Neuronal stem cell (in vitro differentiated cells): ENCODE measurements at regions not wholly inside any gene's neighbourhood (a gene's known extent, or its start where the extent isn't known, plus 50 kb on each side); places are given as distances from the start of the nearest gene placed in this dataset.

Experiments used
- DNase-seq: peaks from one replicate; pipeline ENCODE4 v3.0.0-alpha.2; 2013; ENCODE audit warnings: low spot score
- H2AFZ ChIP-seq: one replicate; pipeline ENCODE4 v1.6.1; 2013; ENCODE audit warnings: mild to moderate bottlenecking, low read length, inconsistent platforms
- H2AK5ac ChIP-seq: 2 replicates; pipeline ENCODE4 v1.6.1; 2013; ENCODE audit warnings: low read depth, mild to moderate bottlenecking, inconsistent platforms, low read length, moderate library complexity, mixed read lengths
- H2BK120ac ChIP-seq: 2 replicates; pipeline ENCODE4 v1.6.1; 2013; ENCODE audit warnings: low read depth, mild to moderate bottlenecking, inconsistent platforms, low read length, moderate library complexity, mixed read lengths
- H2BK12ac ChIP-seq: one replicate; pipeline ENCODE4 v1.6.1; 2013; ENCODE audit warnings: low read length, inconsistent platforms
- H2BK15ac ChIP-seq: 2 replicates; pipeline ENCODE4 v1.6.1; 2013; ENCODE audit warnings: mild to moderate bottlenecking, low read length, inconsistent platforms, mixed read lengths
- H2BK5ac ChIP-seq: one replicate; pipeline ENCODE4 v1.6.1; 2013; ENCODE audit warnings: inconsistent platforms, mild to moderate bottlenecking, low read length, moderate library complexity
- H3K14ac ChIP-seq: one replicate; pipeline ENCODE4 v1.6.1; 2013; ENCODE audit warnings: low read length, inconsistent platforms
- H3K18ac ChIP-seq: 2 replicates; pipeline ENCODE4 v1.6.1; 2013; ENCODE audit warnings: low read length, inconsistent platforms
- H3K23ac ChIP-seq: 2 replicates; pipeline ENCODE4 v1.6.1; 2013; ENCODE audit warnings: low read depth, mild to moderate bottlenecking, mixed read lengths, low read length, inconsistent platforms; ENCODE audit not compliant: poor library complexity
- H3K27ac ChIP-seq: replicated peaks from 3 replicates; pipeline ENCODE4 v1.5.1; 2013; ENCODE audit warnings: low read length, inconsistent platforms
- H3K27me3 ChIP-seq, 3 experiments: 2 replicates each; pipeline ENCODE4 v1.6.1; 2013; ENCODE audit warnings: low read length in 3 of 3, mild to moderate bottlenecking in 2 of 3, inconsistent platforms in 1 of 3, low read depth in 1 of 3, mixed read lengths in 1 of 3, moderate library complexity in 1 of 3; ENCODE audit not compliant: control insufficient read depth in 3 of 3, insufficient read depth in 3 of 3
- H3K36me3 ChIP-seq, 2 donors: replicated peaks in 1 of 2; 2 replicates each; pipeline ENCODE4 v1.6.1; 2013; ENCODE audit warnings: low read length in 2 of 2; ENCODE audit not compliant: control insufficient read depth in 2 of 2, insufficient read depth in 2 of 2
- H3K4ac ChIP-seq: 2 replicates; pipeline ENCODE4 v1.6.1; 2013; ENCODE audit warnings: inconsistent platforms, mild to moderate bottlenecking, low read length, moderate library complexity
- H3K4me1 ChIP-seq, 2 donors: 1 replicate in 1 of 2; 2 replicates in 1 of 2; pipeline ENCODE4 v1.6.1; 2013; ENCODE audit warnings: low read length in 2 of 2, low read depth in 1 of 2; ENCODE audit not compliant: control insufficient read depth in 2 of 2, insufficient read depth in 1 of 2
- H3K4me2 ChIP-seq: one replicate; pipeline ENCODE4 v1.6.1; 2013; ENCODE audit warnings: mild to moderate bottlenecking, low read length, inconsistent platforms; ENCODE audit not compliant: insufficient read depth, poor library complexity, severe bottlenecking
- H3K4me3 ChIP-seq, 2 donors: 2 replicates each; pipeline ENCODE4 v1.5.1; 2013; ENCODE audit warnings: low read length in 2 of 2, mild to moderate bottlenecking in 2 of 2, inconsistent platforms in 1 of 2, moderate library complexity in 1 of 2
- H3K79me1 ChIP-seq: one replicate; pipeline ENCODE4 v1.6.1; 2013; ENCODE audit warnings: low read depth, mild to moderate bottlenecking, inconsistent platforms, low read length, moderate library complexity
- H3K9ac ChIP-seq: one replicate; pipeline ENCODE4 v1.6.1; 2013; ENCODE audit warnings: mild to moderate bottlenecking, low read depth, low read length, inconsistent platforms; ENCODE audit not compliant: poor library complexity
- H3K9me3 ChIP-seq, 2 donors: replicated peaks in 1 of 2; 2 replicates each; pipeline versions ENCODE3 to v1.6.1; 2013; ENCODE audit warnings: low read length in 2 of 2, mild to moderate bottlenecking in 2 of 2, inconsistent platforms in 1 of 2, low read depth in 1 of 2, mixed read lengths in 1 of 2, moderate library complexity in 1 of 2; ENCODE audit not compliant: control insufficient read depth in 2 of 2, insufficient read depth in 1 of 2
- H4K8ac ChIP-seq: one replicate; pipeline ENCODE4 v1.6.1; 2013; ENCODE audit warnings: low read depth, mild to moderate bottlenecking, inconsistent platforms, low read length, moderate library complexity
- H4K91ac ChIP-seq: one replicate; pipeline ENCODE4 v1.6.1; 2013; ENCODE audit warnings: low read length, low read depth, mild to moderate bottlenecking, inconsistent platforms; ENCODE audit not compliant: poor library complexity
- WGBS, 2 donors: extraction: QIAGEN DNeasy Blood & Tissue Kit; methylation state at CpG; one replicate each; pipeline ENCODE4 v1.1.7; 2013; ENCODE audit warnings: missing lambda C conversion rate in 2 of 2, mixed read lengths in 1 of 2; ENCODE audit not compliant: insufficient read length in 2 of 2, insufficient replicate concordance in 1 of 2; ENCODE audit errors: extremely low coverage in 2 of 2; 5-methylcytosine and 5-hydroxymethylcytosine counted together

DNA sequence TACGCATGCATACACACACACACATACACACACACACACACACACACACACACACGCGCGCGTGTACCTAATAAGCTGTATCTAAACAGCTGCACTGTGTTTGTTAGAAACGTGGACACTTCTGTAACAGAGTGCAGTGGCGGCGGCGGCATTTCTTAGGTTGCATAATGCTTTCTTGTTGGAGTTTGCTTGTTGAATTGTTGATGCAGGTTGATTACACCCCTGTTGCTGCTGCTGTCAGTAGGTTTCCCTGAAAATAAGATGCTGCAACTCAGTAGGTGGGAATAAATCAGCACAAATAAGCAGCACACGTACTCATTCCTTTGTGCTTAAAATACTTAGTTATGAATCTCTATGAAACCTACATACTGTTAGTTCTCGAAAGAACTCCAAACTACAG lies 479.2 kb downstream of the LIG4 start:
- no peak overlapping the region for H4K91ac ChIP-seq
- no peak overlapping the region for H3K9ac ChIP-seq
- H3K27me3 ChIP-seq, result no peaks in the 10 kb centered on the region
- H3K4me3 ChIP-seq, result no peak overlapping the region
- H3K18ac ChIP-seq, result no peak overlapping the region
- no peak overlapping the region for H4K8ac ChIP-seq
- no peak overlapping the region for H2BK15ac ChIP-seq
- no peak overlapping the region for H2AFZ ChIP-seq
- no peak for DNase-seq
- no peak overlapping the region for H2BK5ac ChIP-seq
- no peak overlapping the region for H2BK12ac ChIP-seq
- no CpG with 5 or more reads among the region's 11 CpGs for WGBS, 2 donors
- H3K36me3 ChIP-seq, result no peaks in the 10 kb centered on the region
- no peak overlapping the region for H3K4me2 ChIP-seq
- no peaks in the 10 kb centered on the region for H3K9me3 ChIP-seq
- no peaks in the 10 kb centered on the region for H3K4me1 ChIP-seq
- no peak overlapping the region for H2BK120ac ChIP-seq
- no peak overlapping the region for H2AK5ac ChIP-seq
- no peak overlapping the region for H3K27ac ChIP-seq
- H3K14ac ChIP-seq, result no peak overlapping the region
- no peak overlapping the region for H3K23ac ChIP-seq
- H3K4ac ChIP-seq, result no peak overlapping the region
- no peaks in the 10 kb centered on the region for H3K79me1 ChIP-seq

DNA sequence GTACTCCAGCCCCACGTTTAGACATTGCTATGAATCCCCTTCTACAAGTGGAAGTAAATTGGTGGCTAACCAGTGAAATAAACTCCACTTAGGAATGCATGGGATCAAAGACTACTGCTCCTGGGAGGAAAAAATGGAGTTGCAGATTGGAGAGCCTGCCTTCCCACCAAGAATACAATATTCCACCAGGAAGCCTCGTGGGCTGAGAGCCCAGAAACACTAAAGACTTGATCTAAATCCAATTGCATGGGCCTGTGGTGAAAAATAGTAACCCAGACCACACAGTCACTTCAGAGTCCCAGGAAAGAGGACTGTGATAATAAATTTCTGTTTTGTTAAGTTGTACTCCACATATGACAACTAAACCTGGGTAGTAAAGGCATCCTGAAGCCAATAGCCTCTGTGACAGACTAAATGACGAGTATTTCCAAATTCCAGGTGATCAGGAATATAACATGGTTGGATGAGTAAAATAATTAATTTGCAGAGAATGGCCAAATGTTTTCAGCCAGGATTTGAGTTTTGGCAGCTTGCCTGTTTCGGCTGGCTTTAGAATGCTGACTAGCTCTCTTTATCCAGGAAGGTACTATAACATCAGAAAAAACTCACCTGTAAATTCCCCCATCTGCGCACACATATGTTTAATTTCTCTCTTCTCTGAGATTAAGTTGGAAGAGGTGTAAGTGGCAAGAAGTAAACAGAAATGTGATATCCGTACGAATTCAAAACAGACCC lies 480.3 kb downstream of the LIG4 start:
- H2BK5ac ChIP-seq, result no peak overlapping the region
- WGBS, 2 donors, result no CpG with 5 or more reads among the region's 7 CpGs

GRCh38 chr13:107733276-107733675 lies 482.1 kb downstream of the LIG4 start:
- H4K8ac ChIP-seq, result no peak overlapping the region
- no peak for DNase-seq
- no peak overlapping the region for H2BK120ac ChIP-seq
- no peak overlapping the region for H3K4ac ChIP-seq
- no peak overlapping the region for H2AK5ac ChIP-seq
- H3K4me3 ChIP-seq, result no peak overlapping the region
- H3K18ac ChIP-seq, result no peak overlapping the region
- no peak overlapping the region for H3K9ac ChIP-seq
- H2AFZ ChIP-seq, result no peak overlapping the region
- no peak overlapping the region for H3K4me2 ChIP-seq
- no peaks in the 10 kb centered on the region for H3K27me3 ChIP-seq
- H3K14ac ChIP-seq, result no peak overlapping the region
- no peak overlapping the region for H4K91ac ChIP-seq
- no peak overlapping the region for H3K23ac ChIP-seq
- no peaks in the 10 kb centered on the region for H3K79me1 ChIP-seq
- H2BK12ac ChIP-seq, result no peak overlapping the region
- no peaks in the 10 kb centered on the region for H3K36me3 ChIP-seq
- no peaks in the 10 kb centered on the region for H3K9me3 ChIP-seq
- H3K27ac ChIP-seq, result no peak overlapping the region
- H3K4me1 ChIP-seq, result no peaks in the 10 kb centered on the region
- no peak overlapping the region for H2BK5ac ChIP-seq
- H2BK15ac ChIP-seq, result no peak overlapping the region

More for the DNA sequence above, 480.3 kb downstream of the LIG4 start:
- Histone ChIP-seq H3K79me1 (no peaks in the 10 kb centered on the region), H3K14ac (no peak overlapping the region), H3K9ac (no peak overlapping the region), H3K18ac (no peak overlapping the region), H3K4me3 (no peak overlapping the region), H2AK5ac (no peak overlapping the region), H2BK120ac (no peak overlapping the region), H3K27ac (no peak overlapping the region), H3K27me3 (no peaks in the 10 kb centered on the region), H3K36me3 (no peaks in the 10 kb centered on the region), H4K8ac (no peak overlapping the region), H3K4me1 (no peaks in the 10 kb centered on the region), H3K4me2 (no peak overlapping the region), H3K4ac (no peak overlapping the region), H3K23ac (no peak overlapping the region), H2AFZ (no peak overlapping the region), H3K9me3 (no peaks in the 10 kb centered on the region), H2BK15ac (no peak overlapping the region), H4K91ac (no peak overlapping the region), H2BK12ac (no peak overlapping the region)
- DNase-seq, result no peak

DNA sequence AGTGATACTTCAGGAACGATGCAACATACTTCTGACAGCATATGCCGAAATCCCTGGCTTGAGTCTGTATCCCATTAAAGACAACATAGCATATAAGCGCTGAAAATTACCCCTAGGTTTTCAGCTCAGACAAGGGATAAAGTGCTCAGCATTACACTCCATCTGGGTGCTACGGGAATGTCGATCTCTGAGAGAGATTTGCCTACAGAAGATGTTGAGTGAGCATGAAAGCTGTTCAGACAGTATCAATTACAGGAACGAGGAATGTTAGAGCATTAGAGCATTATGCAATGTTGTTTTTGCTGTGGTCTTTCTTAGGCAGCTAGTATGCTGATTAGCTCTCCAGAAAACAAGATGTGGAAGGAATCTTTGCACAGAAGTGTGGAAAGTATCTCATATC lies 484.5 kb downstream of the LIG4 start:
- H3K36me3 ChIP-seq, result no peaks in the 10 kb centered on the region
- H3K14ac ChIP-seq, result no peak overlapping the region
- H3K9ac ChIP-seq, result no peak overlapping the region
- no peak overlapping the region for H3K18ac ChIP-seq
- H3K4me1 ChIP-seq, result no peaks in the 10 kb centered on the region
- no CpG with 5 or more reads among the region's 6 CpGs for WGBS, 2 donors
- no peak overlapping the region for H3K23ac ChIP-seq
- H3K4ac ChIP-seq, result no peak overlapping the region
- H3K27ac ChIP-seq, result no peak overlapping the region
- no peaks in the 10 kb centered on the region for H3K9me3 ChIP-seq
- H4K8ac ChIP-seq, result no peak overlapping the region
- no peak overlapping the region for H2AK5ac ChIP-seq
- H3K4me2 ChIP-seq, result no peak overlapping the region
- no peak overlapping the region for H2BK5ac ChIP-seq
- no peak overlapping the region for H4K91ac ChIP-seq
- no peak overlapping the region for H2BK15ac ChIP-seq
- no peak overlapping the region for H2AFZ ChIP-seq
- no peak overlapping the region for H3K4me3 ChIP-seq
- no peak overlapping the region for H2BK12ac ChIP-seq
- no peak overlapping the region for H2BK120ac ChIP-seq
- no peaks in the 10 kb centered on the region for H3K27me3 ChIP-seq
- DNase-seq, result no peak
- H3K79me1 ChIP-seq, result no peaks in the 10 kb centered on the region
